Posterior cingulate gyrus (tissue), 11 donors: ENCODE measurements at regions not wholly inside any gene's neighbourhood (a gene's known extent, or its start where the extent isn't known, plus 50 kb on each side); places are given as distances from the start of the nearest gene placed in this dataset.
A peak's percentile ranks its signal among the peaks of the same experiment; 100 is the strongest.

Experiments used
- DNase-seq, 10 donors: peaks; one replicate each; pipeline versions ENCODE4 v3.0.0 to v3.0.0-alpha.2; 2020 to 2021; ENCODE audit warnings: mixed read lengths in 3 of 10
- intact Hi-C: fragments of 100-400 bp; cut with DNase I; formaldehyde crosslinking; loops from one replicate; pipeline ENCODE4 v1.15.1; 2023

DNA sequence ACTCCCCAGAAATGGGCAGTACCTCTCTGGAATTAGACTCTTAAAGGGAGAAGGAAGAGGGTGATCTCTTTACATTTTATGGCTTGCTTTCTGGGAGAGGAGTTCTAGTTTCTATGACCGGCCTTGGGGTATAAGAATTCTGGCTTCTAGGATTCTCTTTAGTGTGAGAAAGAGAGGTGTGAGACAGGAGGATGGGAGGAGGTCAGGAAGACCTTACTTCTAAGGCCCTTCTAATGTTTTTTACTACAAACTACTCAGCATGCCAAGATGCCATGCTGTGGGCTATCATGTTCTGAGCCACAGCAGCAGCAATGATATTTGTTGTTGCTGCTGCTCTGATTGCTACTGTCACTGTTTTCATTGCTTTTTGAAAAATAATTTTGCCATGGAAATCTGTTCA lies 538.3 kb downstream of the SLITRK6 start:
- intact Hi-C loops = no loop called here
- no peak for DNase-seq

DNA sequence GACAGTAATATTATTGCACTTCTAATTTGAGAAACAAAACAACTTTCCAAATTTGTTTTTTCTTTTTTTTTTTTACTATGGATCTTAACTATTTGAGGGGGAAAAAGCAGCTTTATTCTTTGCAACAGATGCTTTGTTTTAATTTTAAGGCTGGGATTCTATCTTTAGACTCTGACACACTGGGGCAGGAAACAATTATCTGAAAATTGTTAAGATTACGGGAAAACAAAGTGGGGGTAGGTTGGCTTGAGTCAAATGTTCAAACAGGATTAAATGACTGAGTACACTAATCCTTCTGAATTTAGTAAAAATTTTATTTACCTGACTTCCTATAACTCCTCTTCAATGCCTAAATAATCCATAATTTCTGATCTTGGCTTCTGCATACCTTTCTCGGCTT lies 543.2 kb downstream of the SLITRK6 start:
- DNase-seq = no peak
- intact Hi-C loops = no loop called here

DNA sequence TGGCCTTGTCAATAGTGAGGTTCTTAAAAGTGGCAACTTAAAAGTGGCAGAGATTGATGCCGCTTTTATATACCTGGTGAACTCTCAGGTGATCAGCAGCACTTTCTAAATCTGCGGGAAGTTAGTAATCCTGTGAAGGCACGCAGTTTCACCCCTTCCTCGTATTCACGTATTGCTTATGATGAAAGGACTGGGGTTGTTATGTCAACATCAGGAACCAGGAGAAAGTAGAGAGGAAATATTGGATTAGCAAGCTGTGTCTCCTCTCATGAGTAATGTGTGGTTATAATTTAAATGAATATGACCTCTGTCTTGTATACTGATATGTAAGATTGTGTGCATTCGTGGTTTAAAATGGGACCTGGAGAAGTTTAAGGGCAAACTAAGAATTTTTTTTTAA lies 544.6 kb downstream of the SLITRK6 start:
- DNase-seq = no peak
- intact Hi-C loops = no loop called here

DNA sequence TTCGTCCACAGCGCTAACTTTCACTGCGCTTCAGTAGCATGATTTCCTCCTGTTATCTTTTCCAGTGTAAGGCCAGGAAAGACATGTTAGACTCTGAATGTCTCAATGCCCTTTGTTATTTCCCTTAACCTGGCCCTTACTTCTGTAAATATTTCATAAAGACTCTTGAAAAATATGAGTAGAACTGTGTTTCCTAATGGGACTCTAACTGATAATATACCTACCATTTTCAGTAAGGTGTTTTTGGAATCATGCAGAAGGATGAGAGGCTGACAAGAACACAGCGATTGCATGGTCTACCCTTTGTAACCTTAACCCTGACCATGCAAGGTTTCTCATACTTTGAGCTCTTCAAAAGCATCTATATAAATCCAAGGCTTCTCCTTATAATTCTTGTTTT lies 550.1 kb downstream of the SLITRK6 start:
- no peak for DNase-seq
- intact Hi-C loops = no loop called here

DNA sequence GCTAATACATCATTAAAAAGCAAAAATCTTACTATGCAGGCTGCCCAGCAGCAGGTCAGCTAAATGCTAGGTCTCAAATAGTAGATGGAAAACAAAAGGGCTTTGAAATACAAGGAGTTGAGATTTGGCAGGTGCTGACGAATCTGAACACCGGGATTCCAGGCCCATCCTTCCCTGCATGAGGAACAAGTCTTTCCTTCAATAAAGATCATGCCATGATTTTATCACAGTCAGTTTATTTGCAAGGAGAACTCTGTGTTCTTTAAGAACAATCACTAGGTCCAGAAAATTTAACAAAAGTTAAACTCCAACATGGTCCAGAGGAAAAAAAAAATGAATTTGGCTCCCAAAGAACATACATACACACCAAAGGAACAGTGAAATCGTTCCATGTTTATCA lies 551.4 kb downstream of the SLITRK6 start:
- intact Hi-C loops = no loop called here
- no peak for DNase-seq

DNA sequence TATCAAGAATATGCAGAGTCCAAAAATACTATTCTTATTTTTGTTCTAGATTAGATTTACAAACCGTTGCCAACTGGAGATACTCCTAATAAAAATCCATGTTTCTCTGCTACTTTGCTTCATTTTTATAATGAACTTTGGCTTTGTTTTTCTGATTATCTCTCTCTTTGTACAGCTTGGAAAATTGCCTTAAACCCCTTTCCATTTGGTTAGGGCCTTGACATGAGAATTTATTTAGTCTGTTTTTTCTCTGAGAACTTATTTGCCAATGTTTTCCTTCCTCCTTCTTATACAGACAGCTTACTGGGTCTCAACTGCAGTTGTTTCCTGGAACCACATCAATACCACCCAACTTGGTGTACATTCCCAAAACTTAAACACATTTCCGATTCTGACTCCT lies 555.4 kb downstream of the SLITRK6 start:
- intact Hi-C loops = no loop called here
- no peak for DNase-seq

DNA sequence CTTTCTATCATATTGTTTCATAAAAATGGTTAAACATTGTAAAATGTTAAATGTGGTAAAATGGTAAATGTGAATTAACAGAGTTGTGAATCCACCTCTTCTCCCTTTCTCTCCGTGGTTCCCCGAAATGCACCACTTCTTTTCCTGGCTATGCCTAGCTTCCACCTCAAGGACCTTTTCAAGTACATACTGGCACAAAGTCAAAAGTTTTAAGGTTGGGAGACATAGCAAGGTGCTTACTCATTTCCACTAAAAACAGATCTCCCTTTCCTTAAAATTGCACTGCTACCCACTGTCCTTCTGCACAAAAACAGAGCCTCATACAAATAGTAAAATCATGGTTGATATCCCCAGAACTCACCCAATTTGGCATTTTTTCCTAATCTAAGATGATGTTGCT lies 558.2 kb downstream of the SLITRK6 start:
- intact Hi-C loops = no loop called here
- no peak for DNase-seq

DNA sequence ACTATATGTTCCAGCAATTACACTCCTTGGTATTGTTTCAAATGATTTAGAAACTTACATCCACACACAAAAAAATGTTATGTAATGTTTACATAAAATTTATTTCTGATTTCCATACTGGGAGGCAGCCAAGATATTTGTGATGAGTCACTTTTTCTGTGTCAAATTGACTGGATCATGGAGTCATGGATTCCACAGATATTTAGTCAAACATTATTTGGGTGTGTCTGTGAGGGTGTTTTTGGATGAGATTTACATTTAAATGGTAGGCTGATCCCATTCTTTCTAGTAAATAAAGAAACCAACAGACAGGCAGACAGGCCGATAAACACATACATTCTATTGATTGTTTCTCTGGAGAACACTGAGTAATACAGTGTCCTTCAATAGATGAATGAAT lies 562.8 kb downstream of the SLITRK6 start:
- intact Hi-C loops = no loop called here
- DNase-seq = no peak

DNA sequence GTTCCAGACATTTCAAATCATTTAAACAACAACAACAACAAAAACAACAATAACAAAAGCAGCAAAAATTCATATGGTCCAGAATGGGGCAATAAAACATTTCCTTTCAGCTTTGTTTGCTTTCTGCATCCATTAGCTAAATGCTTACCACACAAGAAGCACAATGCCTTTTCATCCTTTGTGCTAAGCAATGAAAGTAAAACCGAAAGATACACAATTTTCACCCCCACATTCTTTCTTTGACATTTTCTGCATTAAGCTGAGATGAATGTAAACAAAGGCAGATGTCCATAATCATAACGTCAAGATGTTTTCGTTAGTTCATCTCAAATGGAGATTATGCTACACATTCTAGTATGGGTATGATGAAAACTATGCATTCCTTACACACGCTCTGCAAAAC lies 568.5 kb downstream of the SLITRK6 start:
- intact Hi-C loops = no loop called here
- no peak for DNase-seq

DNA sequence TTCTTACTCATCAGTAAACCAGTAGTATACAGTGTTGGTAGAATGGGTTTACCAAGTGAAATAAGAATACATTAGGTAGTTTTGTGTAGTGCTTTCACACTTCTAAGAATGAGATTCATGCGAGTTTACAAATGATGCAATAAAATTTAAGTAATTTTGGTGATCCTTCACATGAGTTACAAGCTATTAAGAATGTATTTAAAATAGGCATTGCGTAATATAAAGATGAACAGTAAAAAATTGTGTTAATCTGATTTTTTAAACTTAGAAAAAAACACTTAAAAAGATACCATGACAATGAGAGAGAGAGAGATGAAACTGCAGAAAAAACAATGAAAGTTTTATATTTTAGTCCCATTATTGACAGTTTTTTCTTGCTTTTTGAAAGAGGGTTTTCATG lies 570.5 kb downstream of the SLITRK6 start:
- intact Hi-C loops = no loop called here
- DNase-seq = no peak

DNA sequence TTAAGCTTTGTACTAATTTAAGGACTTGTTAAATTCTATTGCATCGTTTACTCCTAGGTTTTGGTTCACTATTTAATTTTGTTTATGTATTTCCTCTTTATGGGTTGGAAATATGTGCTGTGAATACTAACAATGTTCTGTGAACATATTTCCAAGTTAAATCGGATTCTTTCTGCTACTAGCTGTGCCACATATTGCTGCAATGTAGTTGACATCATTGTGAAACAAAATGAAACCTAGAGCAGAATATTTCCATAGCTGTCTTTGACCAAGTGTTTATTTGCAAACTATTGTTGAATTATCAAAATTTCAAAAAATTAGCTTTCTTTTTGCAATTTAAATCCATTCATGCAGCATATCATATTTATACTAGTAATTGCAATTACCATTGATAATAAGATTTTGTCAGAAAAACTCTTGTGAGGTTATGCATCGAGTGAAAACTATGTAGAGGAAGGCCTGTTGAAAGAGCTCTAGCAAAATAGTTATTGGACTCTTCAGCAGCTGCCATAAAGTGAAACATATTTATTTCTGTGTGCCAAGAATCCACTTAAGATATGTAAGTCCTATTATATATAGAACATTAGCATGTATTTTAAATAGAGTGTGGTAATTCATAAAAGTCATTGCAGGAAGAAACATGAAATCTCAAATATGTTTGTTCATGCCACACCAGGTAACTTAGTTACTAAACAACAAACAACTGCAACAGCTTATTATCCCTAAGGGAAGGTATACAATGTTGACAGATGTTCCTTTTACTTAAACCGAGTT lies 575.1 kb downstream of the SLITRK6 start:
- DNase-seq = no peak
- intact Hi-C loops = no loop called here

DNA sequence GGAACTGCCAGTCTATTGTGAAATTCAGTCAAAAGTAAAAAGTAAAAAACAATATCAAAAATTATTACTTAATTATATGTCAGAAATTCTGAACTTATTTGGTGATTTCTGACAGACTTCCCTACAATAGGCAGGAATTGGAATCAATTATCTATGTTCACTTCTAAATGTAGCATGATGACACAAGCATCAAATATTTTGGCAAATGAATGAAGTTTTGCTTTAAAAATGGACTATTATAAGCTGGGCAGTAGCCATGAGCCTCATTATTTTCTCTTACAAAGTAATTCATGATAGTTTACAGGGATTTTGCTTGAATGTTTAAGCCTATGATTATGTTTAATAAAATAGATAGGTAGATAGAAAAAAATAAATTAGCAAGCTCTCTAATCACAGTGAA lies 582.6 kb downstream of the SLITRK6 start:
- intact Hi-C loops = no loop called here
- DNase-seq = no peak

DNA sequence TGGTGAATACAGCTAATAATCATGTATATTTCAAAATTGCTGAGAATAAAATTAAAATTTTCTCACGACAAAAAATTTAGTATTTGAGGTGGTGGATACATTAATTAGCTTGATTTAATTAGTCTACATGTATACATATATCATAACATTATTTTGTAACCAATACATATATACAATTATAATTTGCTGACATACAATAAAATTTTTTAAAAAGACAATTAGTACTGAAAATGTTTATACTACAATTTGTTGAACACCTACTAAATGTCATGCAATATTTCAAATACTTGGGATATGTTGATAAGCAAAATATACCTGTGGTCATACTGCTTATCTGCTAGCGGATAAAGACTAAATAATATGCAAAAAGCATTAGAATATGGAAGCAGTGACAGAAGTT lies 586.5 kb downstream of the SLITRK6 start:
- intact Hi-C loops = no loop called here
- no peak for DNase-seq

DNA sequence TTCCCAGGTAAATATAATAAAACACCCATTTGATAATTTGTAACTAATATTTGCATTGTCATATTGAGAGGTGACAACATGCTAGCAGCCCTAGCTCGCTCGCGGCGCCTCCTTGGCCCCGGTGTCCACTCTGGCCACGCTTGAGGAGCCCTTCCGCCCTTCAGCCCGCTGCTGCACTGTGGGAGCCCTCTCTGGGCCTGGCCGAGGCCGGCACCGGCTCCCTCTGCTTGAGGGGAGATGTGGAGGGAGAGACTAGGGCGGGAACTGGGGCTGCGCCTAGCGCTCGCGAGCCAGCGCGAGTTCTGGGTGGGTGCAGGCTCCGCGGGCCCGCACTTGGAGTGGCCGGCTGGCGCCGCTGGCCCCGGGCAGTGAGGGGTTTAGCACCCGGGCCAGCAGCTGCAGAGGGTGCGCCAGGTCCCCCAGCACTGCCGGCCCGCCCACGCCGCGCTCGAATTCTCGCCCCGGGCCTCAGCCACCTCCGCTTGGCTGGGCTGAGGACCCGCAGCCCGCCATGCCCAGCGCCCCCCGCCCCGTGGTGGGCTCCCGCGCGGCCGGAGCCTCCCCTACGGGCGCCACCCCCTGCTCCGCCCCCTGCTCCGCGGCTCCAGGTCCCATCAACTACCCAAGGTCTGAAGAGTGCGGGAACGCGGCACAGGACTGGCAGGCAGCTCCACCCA lies 594.4 kb downstream of the SLITRK6 start:
- peak in 3 of 10 donors; percentile 64 to 77 (median 75) for DNase-seq
- intact Hi-C loops = no loop called here

DNA sequence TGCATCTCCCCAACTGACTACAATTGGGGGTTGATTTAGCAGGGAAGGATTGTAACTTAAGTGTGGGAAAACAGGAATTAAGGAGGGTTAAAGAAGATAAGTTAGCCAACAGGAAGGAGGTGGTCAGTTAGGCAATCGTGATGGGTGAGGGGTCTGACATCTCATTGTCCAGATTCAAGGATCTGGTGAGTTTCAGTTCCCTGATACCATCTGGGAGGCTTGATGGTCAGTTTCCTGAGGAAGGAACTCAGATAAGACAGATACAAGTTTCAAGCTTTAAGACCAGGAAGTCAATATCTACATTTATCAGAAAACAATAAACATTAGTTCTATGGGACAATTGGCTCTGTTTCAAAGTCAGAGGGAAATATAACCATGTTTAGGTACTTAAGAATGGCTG lies 601.8 kb downstream of the SLITRK6 start:
- no peak for DNase-seq
- intact Hi-C loops = no loop called here

DNA sequence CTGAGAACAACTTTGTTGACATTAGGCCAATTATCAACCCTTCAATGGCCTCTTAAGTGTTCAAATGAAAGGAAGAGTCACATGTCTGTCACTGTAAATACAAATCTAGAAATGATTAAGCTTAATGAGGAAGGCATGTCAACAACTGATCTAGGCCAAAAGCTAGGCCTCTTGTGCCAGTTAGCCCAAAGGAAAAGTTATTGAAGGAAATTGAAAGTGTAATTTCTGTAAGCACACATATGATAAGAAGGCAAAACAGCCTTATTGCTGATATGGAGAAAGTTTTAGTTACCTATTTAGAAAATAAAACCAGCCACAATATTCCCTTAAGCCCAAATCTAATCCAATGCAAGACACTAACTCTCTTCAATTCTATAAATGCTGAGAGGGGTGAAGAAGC lies 604.7 kb downstream of the SLITRK6 start:
- intact Hi-C loops = no loop called here
- DNase-seq = no peak

DNA sequence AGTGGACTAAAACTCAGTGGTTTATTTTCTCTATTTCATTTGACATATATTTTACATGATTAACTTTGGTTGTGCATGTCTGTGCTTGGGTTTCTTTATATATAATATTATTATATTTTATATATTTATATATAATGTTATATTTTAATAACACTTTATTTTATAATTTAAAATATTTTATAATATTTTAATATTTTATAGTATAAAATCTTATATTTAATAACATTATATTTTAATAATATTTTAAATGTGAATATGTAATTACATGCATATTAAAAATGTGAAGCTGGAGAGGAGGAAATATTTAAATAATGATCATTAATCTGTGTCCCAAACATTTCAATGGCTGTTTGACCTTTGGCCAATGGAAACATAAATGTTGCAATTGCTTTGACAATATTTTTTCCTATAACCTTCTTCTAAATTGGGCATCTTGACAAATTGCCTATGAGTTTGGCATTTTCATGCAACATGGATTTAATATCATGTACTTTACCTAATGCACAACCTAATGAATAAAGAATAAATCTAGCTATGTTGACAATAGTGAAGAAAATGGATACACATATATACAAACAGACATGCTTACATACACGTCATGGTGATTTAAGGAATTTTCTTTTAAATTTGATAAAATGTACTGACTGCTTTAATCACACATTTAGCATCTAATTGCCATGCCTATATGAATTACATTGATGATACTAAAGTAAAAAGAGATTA lies 607.1 kb downstream of the SLITRK6 start:
- no peak for DNase-seq
- intact Hi-C loops = no loop called here

DNA sequence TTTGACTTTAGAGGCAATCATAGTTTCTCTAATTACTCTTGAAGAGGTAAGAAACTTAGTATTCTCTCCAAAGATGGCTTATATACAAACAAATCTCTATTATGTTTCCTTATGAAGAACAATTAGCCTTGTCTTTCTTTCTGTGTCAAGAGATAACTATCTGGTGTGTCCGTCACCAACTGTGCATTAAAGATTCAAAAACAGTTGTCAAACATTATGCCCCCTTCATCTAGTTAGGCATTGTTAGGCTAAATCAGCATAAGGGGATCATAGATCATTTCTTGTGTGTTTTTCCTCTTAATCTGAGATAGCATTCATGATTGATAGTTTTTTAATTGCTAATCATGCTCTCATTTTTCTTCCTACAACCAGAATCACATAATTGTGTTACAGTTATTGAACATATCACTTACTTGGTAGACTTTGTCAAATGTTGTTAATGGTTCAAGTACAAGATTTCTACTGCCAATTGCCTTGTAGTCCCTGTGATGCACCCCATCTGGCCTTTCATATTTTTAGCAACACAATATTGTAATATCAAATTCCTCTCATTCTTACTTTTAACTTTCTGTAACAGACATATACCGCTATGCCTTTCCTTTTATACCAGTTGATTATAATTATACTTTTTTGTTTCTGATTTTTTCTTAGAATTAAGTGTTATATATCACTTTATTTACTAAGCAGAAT lies 612.7 kb downstream of the SLITRK6 start:
- DNase-seq = no peak
- intact Hi-C loops = no loop called here

DNA sequence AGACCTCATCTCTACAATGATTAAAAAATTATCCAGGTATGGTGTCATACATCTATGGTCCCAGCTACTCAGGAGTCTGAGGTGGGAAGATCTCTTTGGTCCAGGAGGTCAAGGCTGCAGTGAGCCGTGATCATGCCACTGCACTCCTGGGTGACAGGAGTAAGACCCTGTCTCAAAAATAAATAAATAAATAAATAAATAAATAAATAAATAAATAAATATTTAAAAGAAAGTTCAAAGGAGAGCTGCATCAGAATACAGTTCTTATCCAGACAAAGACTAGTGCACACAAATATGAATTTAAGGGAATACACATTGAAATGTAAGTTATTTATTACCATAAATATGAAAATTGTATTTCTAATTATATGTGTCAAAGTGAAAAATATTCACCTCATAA lies 624.9 kb downstream of the SLITRK6 start:
- no peak for DNase-seq
- intact Hi-C loops = no loop called here

DNA sequence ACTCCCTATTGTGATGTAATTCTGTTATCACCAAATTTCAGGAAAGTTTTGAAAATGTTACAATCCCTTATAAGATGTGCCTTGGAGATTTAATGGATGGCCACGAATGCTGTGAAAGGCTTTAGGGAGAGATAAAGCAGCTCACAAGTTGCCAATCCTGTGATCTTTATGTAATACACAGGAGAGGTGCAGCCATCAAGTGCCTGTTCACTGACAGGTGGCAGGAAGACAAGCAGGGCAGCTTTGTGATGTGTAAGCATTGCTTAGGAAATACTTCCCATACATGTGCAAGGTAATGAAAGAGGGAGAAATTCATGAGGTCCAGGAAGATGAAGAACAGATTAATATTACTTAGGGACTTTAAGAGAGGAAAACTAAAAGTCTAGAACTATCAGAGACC lies 628.8 kb downstream of the SLITRK6 start:
- no peak for DNase-seq
- intact Hi-C loops = no loop called here

DNA sequence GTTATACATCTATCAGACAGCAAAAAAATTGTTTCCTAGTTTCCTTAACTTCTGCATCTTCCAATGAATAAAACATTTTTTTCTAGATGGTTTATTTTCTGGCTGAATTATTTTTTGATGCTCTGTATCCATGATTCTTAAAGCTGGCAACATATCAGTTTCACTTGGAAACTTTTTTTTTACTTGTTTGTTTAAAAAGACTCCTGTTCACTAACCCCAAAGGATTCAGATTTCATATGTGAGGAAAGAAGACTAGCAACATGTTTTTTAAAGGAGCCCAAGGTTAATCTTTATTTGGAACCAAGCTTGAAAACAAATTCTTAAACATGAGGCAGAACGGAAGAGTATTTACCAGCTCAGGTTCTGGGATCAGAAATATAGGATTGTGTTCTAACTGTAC lies 632.3 kb downstream of the SLITRK6 start:
- DNase-seq = no peak
- intact Hi-C loops = no loop called here
